Adrenal gland (tissue), 9 donors: ENCODE measurements at regions not wholly inside any gene's neighbourhood (a gene's known extent, or its start where the extent isn't known, plus 50 kb on each side); places are given as distances from the start of the nearest gene placed in this dataset.
A peak's percentile ranks its signal among the peaks of the same experiment; 100 is the strongest.
"Not testable (repeated sequence)": the region's sequence is repeated elsewhere in the genome, so short reads cannot be mapped to it uniquely, and the experiment has no call there.

ENCODE experiments used
- DNase-seq, 7 donors: peaks; one replicate each; pipeline ENCODE4 v3.0.0-alpha.2; 2019 to 2020
- H3K27ac ChIP-seq, 5 donors: fragments of 200-600 bp; sonication (generic) in 4 of 5; 1 replicate in 3 of 5; 2 replicates in 2 of 5; pipeline versions ENCODE4 v1.5.1 to v1.8.0; 2016 to 2020; ENCODE audit warnings: mild to moderate bottlenecking in 1 of 5
- H3K27me3 ChIP-seq: fragments of 200-600 bp; 2 replicates; pipeline ENCODE4 v1.8.0; 2021
- H3K36me3 ChIP-seq, 2 donors: fragments of 200-600 bp; replicated peaks in 1 of 2; 1 replicate in 1 of 2; 2 replicates in 1 of 2; pipeline versions ENCODE4 v1.5.1 to v1.8.0; 2018 to 2022
- H3K4me1 ChIP-seq, 2 donors: fragments of 200-600 bp; replicated peaks in 1 of 2; 1 replicate in 1 of 2; 2 replicates in 1 of 2; pipeline versions ENCODE4 v1.5.1 to v1.8.0; 2018 to 2021
- H3K4me3 ChIP-seq, 4 donors: fragments of 200-600 bp; sonication (generic) in 3 of 4; one replicate each; pipeline ENCODE4 v1.5.1; 2016 to 2018
- H3K9me3 ChIP-seq, 3 donors: fragments of 200-600 bp; sonication (generic) in 1 of 3; replicated peaks in 1 of 3; 1 replicate in 2 of 3; 2 replicates in 1 of 3; pipeline versions ENCODE4 v1.5.1 to v1.8.0; 2016 to 2021
- POLR2A ChIP-seq, 2 donors: fragments of 450-650 bp; IDR thresholded peaks; one replicate each; pipeline ENCODE4 v1.6.1; 2017; ENCODE audit warnings: antibody characterized with exemption in 2 of 2, mild to moderate bottlenecking in 2 of 2, moderate library complexity in 1 of 2
- WGBS, 4 donors: extraction: QIAGEN DNeasy Blood & Tissue Kit in 2 of 4; methylation state at CpG; one replicate each; pipeline versions ENCODE4 v1.1.5 to v1.1.7; 2013 to 2017; 5-methylcytosine and 5-hydroxymethylcytosine counted together
- intact Hi-C, 2 donors: fragments of 100-400 bp; cut with DNase I; formaldehyde crosslinking; loops; one replicate each; pipeline versions ENCODE4 v1.14.1 to v1.15.0; 2022 to 2023
- TF ChIP-seq, protein P1 (sequence below), 6 experiments: fragments of 450-650 bp in 4 of 6; fragments of 200-600 bp in 2 of 6; sonication (generic) in 1 of 6; IDR thresholded peaks; 1 replicate in 5 of 6; 2 replicates in 1 of 6; pipeline versions ENCODE4 v1.5.1 to v1.8.0; 2016 to 2021; ENCODE audit warnings: antibody characterized with exemption in 6 of 6, mild to moderate bottlenecking in 2 of 6, moderate library complexity in 1 of 6
- donor health status: healthy with polysubstance abuse.
- donor health status: Bipolar disorder and iron deficiency.
- donor health status: DM: yes; HTN: yes; CAD: no.
- donor health status: DM: no; HTN: no; CAD: no.
- donor health status: DM: no; HTN: no; CAD: no.

DNA sequence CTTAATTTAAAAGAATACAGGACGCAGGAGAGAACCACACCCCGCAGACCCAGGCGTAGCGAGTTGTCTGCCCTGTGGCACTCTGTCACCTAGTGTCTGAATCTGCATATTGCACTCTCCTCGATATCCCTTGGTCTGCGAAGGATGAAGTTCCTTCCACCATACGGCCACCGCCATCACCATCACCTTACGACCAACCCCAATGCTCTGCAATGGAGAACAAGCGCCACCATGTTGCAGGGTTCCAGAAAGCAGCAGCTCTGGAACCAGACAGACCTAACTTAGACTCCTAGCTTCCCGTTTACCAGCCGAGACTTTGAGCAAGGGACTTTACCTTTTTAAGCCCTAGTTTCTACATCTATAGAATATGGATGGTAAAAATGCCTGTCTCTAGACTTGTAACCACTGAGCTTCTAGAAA lies 77.4 kb upstream of the DMRT1 start:
- TF ChIP-seq, protein P1, sequence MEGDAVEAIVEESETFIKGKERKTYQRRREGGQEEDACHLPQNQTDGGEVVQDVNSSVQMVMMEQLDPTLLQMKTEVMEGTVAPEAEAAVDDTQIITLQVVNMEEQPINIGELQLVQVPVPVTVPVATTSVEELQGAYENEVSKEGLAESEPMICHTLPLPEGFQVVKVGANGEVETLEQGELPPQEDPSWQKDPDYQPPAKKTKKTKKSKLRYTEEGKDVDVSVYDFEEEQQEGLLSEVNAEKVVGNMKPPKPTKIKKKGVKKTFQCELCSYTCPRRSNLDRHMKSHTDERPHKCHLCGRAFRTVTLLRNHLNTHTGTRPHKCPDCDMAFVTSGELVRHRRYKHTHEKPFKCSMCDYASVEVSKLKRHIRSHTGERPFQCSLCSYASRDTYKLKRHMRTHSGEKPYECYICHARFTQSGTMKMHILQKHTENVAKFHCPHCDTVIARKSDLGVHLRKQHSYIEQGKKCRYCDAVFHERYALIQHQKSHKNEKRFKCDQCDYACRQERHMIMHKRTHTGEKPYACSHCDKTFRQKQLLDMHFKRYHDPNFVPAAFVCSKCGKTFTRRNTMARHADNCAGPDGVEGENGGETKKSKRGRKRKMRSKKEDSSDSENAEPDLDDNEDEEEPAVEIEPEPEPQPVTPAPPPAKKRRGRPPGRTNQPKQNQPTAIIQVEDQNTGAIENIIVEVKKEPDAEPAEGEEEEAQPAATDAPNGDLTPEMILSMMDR (IDR thresholded peaks at IDR 0.05) = peak; percentile 76 to 85 (median 81)
- no peak for TF ChIP-seq POLR2A (IDR thresholded peaks at IDR 0.05)
- WGBS, 4 donors = 32 to 54% (median 39%) methylated on average over 12 of the region's 12 CpGs
- H3K4me1 ChIP-seq = no peaks in the 10 kb centered on the region
- H3K27me3 ChIP-seq = no peaks in the 10 kb centered on the region
- DNase-seq = peak; percentile 27 to 70 (median 63)
- no peak overlapping the region for H3K4me3 ChIP-seq
- intact Hi-C loops = loop anchor here in 1 of 2 donors (5.0 kb wide), 1 partner anchor 142 kb away; no protein-coding TSS in a partner anchor
- no peaks in the 10 kb centered on the region for H3K36me3 ChIP-seq
- H3K9me3 ChIP-seq = no peaks in the 10 kb centered on the region
- H3K27ac ChIP-seq = no peak overlapping the region

DNA sequence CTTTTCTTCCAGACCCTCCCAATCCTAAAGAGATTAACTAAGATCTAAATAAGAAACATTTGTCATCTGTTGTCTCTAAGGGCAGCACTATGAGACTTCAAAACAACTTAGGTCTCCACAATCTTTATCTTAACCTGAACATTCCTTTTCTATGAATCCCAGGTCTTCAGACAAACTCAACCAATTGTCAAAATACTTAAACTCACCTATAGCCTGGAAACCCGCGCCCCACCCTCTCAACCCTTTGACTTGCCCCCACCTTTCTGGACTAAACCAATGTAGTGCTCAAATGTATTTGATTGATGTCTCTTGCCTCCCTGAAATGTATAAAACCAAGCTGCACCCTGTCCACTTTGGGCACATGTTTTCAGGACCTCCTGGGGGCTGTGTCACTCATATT lies 76.5 kb upstream of the DMRT1 start:
- H3K27me3 ChIP-seq = no peaks in the 10 kb centered on the region
- H3K4me1 ChIP-seq = no peaks in the 10 kb centered on the region
- TF ChIP-seq, protein P1 (IDR thresholded peaks at IDR 0.05) = no peak
- TF ChIP-seq POLR2A (IDR thresholded peaks at IDR 0.05) = no peak
- H3K4me3 ChIP-seq = no peak overlapping the region
- H3K27ac ChIP-seq = no peak overlapping the region
- peak in 1 of 7 donors; percentile 30 for DNase-seq
- peaks cover 0 to 4% (median 0%) of the 10 kb centered on the region in 3 donors for H3K9me3 ChIP-seq
- WGBS, 4 donors = 78 to 96% (median 90%) methylated on average over 2 of the region's 2 CpGs
- H3K36me3 ChIP-seq = no peaks in the 10 kb centered on the region
- intact Hi-C loops = loop anchor here in 1 of 2 donors (5.0 kb wide), 1 partner anchor 143 kb away; no protein-coding TSS in a partner anchor

DNA sequence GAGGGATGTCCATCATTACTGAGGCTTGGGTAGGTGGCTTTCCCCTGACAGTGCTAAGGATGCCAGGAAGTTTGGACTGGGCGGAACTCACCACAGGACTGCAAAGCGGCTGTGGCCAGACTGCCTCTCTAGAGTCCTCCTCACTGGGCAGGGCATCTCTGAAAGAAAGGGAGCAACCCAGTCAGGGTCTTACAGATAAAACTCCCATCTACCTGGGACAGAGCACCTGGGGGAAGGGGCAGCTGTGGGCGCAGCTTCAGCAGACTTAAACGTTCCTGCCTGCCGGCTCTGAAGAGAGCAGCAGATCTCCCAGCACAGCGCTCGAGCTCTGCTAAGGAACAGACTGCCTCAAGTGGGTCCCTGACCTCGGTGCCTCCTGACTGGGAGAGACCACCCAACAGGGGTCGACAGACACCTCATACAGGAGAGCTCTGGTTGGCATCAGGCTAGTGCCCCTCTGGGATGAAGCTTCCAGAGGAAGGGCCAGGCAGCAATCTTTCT lies 74.4 kb upstream of the DMRT1 start:
- intact Hi-C loops, H3K27me3 ChIP-seq, H3K27ac ChIP-seq, H3K4me3 ChIP-seq, H3K36me3 ChIP-seq, DNase-seq, H3K9me3 ChIP-seq, H3K4me1 ChIP-seq: not testable (repeated sequence)
- WGBS, 4 donors = 84 to 92% (median 90%) methylated on average over 6 to 9 of the region's 9 CpGs

DNA sequence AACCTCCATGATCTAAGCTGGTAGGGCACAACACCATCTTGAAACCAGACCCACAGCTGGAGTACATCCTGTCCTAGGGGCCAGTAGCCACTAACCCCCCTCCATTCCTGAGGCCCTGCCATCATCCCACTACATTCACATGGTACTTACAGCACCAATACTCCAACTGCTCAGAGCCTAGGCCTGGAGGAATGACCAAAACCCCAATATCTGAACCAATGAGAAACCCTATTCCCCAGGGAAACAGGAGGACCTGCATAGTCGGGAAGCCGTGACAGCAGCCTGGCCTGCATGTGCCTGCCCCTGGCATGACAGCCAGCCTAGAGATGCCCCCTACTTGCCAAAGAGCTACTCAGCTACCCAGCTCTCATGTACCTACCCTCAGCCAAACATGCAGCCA lies 65.4 kb upstream of the DMRT1 start:
- no peak for TF ChIP-seq POLR2A (IDR thresholded peaks at IDR 0.05)
- TF ChIP-seq, protein P1 (IDR thresholded peaks at IDR 0.05) = no peak
- no peak overlapping the region for H3K4me3 ChIP-seq
- no peak for DNase-seq
- no peaks in the 10 kb centered on the region for H3K36me3 ChIP-seq
- H3K9me3 ChIP-seq = peaks cover 0 to 6% (median 0%) of the 10 kb centered on the region in 3 donors
- intact Hi-C loops = no loop called here
- H3K4me1 ChIP-seq = no peaks in the 10 kb centered on the region
- no peaks in the 10 kb centered on the region for H3K27me3 ChIP-seq
- no peak overlapping the region for H3K27ac ChIP-seq
- WGBS, 4 donors = 44 to 95% (median 74%) methylated on average over 2 of the region's 2 CpGs

DNA sequence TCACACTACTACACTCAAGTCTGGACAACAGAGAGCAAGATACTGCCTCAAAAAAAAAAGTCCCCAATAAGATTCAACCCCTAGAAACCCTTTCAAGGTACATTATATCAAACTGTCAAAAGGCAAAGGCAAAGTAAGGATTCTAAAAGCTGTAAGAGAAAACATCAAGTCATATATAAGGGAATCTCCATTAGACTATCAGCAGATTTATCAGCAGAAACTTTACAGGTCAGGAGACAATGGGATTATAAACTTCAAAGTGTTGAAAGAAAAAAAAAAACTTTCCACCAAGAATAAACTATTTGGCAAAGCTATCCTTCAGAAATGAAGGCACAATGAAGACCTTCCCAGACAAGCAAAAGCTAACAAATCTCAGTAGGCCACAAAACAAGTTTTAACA lies 63.5 kb upstream of the DMRT1 start:
- H3K27me3 ChIP-seq = no peaks in the 10 kb centered on the region
- no peak overlapping the region for H3K4me3 ChIP-seq
- no peaks in the 10 kb centered on the region for H3K4me1 ChIP-seq
- DNase-seq = no peak
- peaks cover 0 to 6% (median 0%) of the 10 kb centered on the region in 3 donors for H3K9me3 ChIP-seq
- no peak overlapping the region for H3K27ac ChIP-seq
- no peak for TF ChIP-seq POLR2A (IDR thresholded peaks at IDR 0.05)
- TF ChIP-seq, protein P1 (IDR thresholded peaks at IDR 0.05) = no peak
- intact Hi-C loops = no loop called here
- no peaks in the 10 kb centered on the region for H3K36me3 ChIP-seq
